HCT116 (cell line): ENCODE measurements at regions not wholly inside any gene's neighbourhood (a gene's known extent, or its start where the extent isn't known, plus 50 kb on each side); places are given as distances from the start of the nearest gene placed in this dataset.

Experiments
- ATAC-seq: fragments of 200-7000 bp; cut with Tn5 transposase; 2 replicates; pipeline ENCODE4 v1.9.1; 2020; ENCODE audit warnings: mild to moderate bottlenecking, moderate library complexity
- BruUV-seq: library from RNA; stranded (reverse); fragments of 400-500 nt; replicated peaks from 2 replicates; lab custom pipeline; 2021; lab: Mats Ljungman, UMichigan
- CTCF ChIA-PET: fragments of 300-600 bp; sonication (Branson Sonifier 250); formaldehyde crosslinking; loops from one replicate; lab custom pipeline; 2021; ENCODE audit warnings: antibody characterized with exemption; lab: Charles Lee
- POLR2A ChIA-PET: fragments of 300-600, 350-600 bp; sonication (Branson Sonifier 250); formaldehyde crosslinking; loops from one replicate; lab custom pipeline; 2021; ENCODE audit warnings: antibody characterized with exemption; lab: Charles Lee
- RAD21 ChIA-PET, 2 experiments: fragments of 300-600 bp; sonication (Branson Sonifier 250); formaldehyde crosslinking; loops; one replicate each; lab custom pipeline; 2023; ENCODE audit warnings: low total read pairs in 2 of 2; ENCODE audit not compliant: uncharacterized antibody in 2 of 2, unreplicated experiment in 2 of 2, low non-redundant PET in 1 of 2; lab: Charles Lee
- DNase-seq: peaks from one replicate; pipeline ENCODE4 v3.0.0-alpha.2; 2010; ENCODE audit warnings: low read depth, low spot score
- H2AFZ ChIP-seq: fragments of 200-600 bp; shearing (Covaris generic), sonication (generic); 2 replicates; pipeline ENCODE4 v1.6.1; 2017; ENCODE audit warnings: low read depth, mixed run types, mixed read lengths, antibody characterized with exemption, low read length; ENCODE audit not compliant: poor library complexity, severe bottlenecking
- H3K27ac ChIP-seq: 2 replicates; pipeline ENCODE4 v1.5.1; 2012; ENCODE audit warnings: low read depth, low read length
- H3K27me3 ChIP-seq: fragments of 200-600 bp; sonication (generic); 2 replicates; pipeline ENCODE4 v1.6.1; 2016; ENCODE audit warnings: mixed run types, low read length, mixed read lengths; ENCODE audit not compliant: insufficient read depth
- H3K36me3 ChIP-seq, 2 experiments: fragments of 200-500 bp in 1 of 2; fragments of 200-600 bp in 1 of 2; sonication (Bioruptor generic) in 1 of 2; sonication (generic) in 1 of 2; 2 replicates each; pipeline versions ENCODE4 v1.5.1 to v1.6.1; 2014 to 2016; ENCODE audit warnings: low read length in 2 of 2, inconsistent platforms in 1 of 2, mixed read lengths in 1 of 2, mixed run types in 1 of 2; ENCODE audit not compliant: insufficient read depth in 2 of 2, control insufficient read depth in 1 of 2
- H3K4me1 ChIP-seq, 2 experiments: fragments of 200-600 bp in 1 of 2; sonication (generic) in 1 of 2; 2 replicates each; pipeline versions ENCODE4 v1.5.1 to v1.6.1; 2012 to 2017; ENCODE audit warnings: low read length in 2 of 2, inconsistent platforms in 1 of 2, mild to moderate bottlenecking in 1 of 2, mixed read lengths in 1 of 2, mixed run types in 1 of 2, moderate library complexity in 1 of 2; ENCODE audit not compliant: insufficient read depth in 2 of 2, control insufficient read depth in 1 of 2
- H3K4me2 ChIP-seq: fragments of 200-600 bp; sonication (generic); 2 replicates; pipeline ENCODE4 v1.6.1; 2017; ENCODE audit warnings: mixed run types, low read length, mixed read lengths
- H3K4me3 ChIP-seq, 2 experiments: fragments of 200-600 bp in 1 of 2; sonication (generic) in 1 of 2; replicated peaks in 1 of 2; 2 replicates each; pipeline ENCODE4 v1.5.1; 2011 to 2016; ENCODE audit warnings: low read length in 2 of 2, control low read depth in 1 of 2, low read depth in 1 of 2, mild to moderate bottlenecking in 1 of 2, mixed read lengths in 1 of 2, mixed run types in 1 of 2
- H3K79me2 ChIP-seq: fragments of 200-600 bp; sonication (generic); 2 replicates; pipeline ENCODE4 v1.6.1; 2017; ENCODE audit warnings: mild to moderate bottlenecking, mixed run types, low read length, moderate library complexity, mixed read lengths; ENCODE audit not compliant: insufficient read depth
- H3K9ac ChIP-seq: fragments of 200-600 bp; sonication (generic); 2 replicates; pipeline ENCODE4 v1.6.1; 2016; ENCODE audit warnings: low read length, mixed read lengths
- H3K9me2 ChIP-seq: fragments of 200-600 bp; sonication (generic), shearing (Covaris generic); 2 replicates; pipeline ENCODE4 v1.6.1; 2017; ENCODE audit warnings: mixed run types, mild to moderate bottlenecking, moderate library complexity; ENCODE audit not compliant: insufficient read depth
- H3K9me3 ChIP-seq, 2 experiments: fragments of 200-500 bp in 1 of 2; fragments of 200-600 bp in 1 of 2; sonication (Bioruptor generic) in 1 of 2; sonication (generic) in 1 of 2; 2 replicates each; pipeline ENCODE4 v1.6.1; 2014 to 2017; ENCODE audit warnings: low read length in 2 of 2, mixed read lengths in 2 of 2, inconsistent platforms in 1 of 2, low read depth in 1 of 2, mild to moderate bottlenecking in 1 of 2, mixed run types in 1 of 2, moderate library complexity in 1 of 2; ENCODE audit not compliant: control insufficient read depth in 1 of 2, insufficient read depth in 1 of 2
- H4K20me1 ChIP-seq: fragments of 200-600 bp; sonication (generic), shearing (Covaris generic); 2 replicates; pipeline ENCODE4 v1.6.1; 2017; ENCODE audit warnings: mixed run types, mild to moderate bottlenecking, moderate library complexity; ENCODE audit not compliant: insufficient read depth
- ATF3 ChIP-seq: IDR thresholded peaks from 2 replicates; pipeline ENCODE4 v1.6.1; 2012
- CBX3 ChIP-seq: IDR thresholded peaks from 2 replicates; pipeline ENCODE4 v1.6.1; 2012; ENCODE audit warnings: low read depth
- EGR1 ChIP-seq: IDR thresholded peaks from 2 replicates; pipeline ENCODE4 v1.6.1; 2012; ENCODE audit warnings: low read depth
- JUND ChIP-seq: IDR thresholded peaks from 2 replicates; pipeline ENCODE4 v1.6.1; 2012
- MAX ChIP-seq: IDR thresholded peaks from 2 replicates; pipeline ENCODE4 v1.6.1; 2012
- RAD21 ChIP-seq: IDR thresholded peaks from 2 replicates; pipeline ENCODE4 v1.6.1; 2012; ENCODE audit warnings: low read depth, mild to moderate bottlenecking
- SIN3A ChIP-seq: IDR thresholded peaks from 2 replicates; pipeline ENCODE4 v1.6.1; 2012; ENCODE audit warnings: low read depth
- SP1 ChIP-seq: IDR thresholded peaks from 2 replicates; pipeline ENCODE4 v1.6.1; 2012; ENCODE audit warnings: low read depth
- SRF ChIP-seq: IDR thresholded peaks from 2 replicates; pipeline ENCODE4 v1.6.1; 2012; ENCODE audit warnings: low read depth
- TCF7L2 ChIP-seq: IDR thresholded peaks from 2 replicates; pipeline ENCODE4 v1.7.0; 2011; ENCODE audit warnings: borderline replicate concordance, inconsistent platforms; ENCODE audit not compliant: insufficient read depth, insufficient read length; ENCODE audit errors: extremely low read depth
- YY1 ChIP-seq: IDR thresholded peaks from 2 replicates; pipeline ENCODE4 v1.6.1; 2011; ENCODE audit warnings: low read length, low read depth, moderate library complexity, mild to moderate bottlenecking; ENCODE audit not compliant: insufficient replicate concordance; ENCODE audit errors: extremely low read depth
- ZBTB33 ChIP-seq: IDR thresholded peaks from 2 replicates; pipeline ENCODE4 v1.6.1; 2011; ENCODE audit warnings: mild to moderate bottlenecking, low read length, moderate library complexity; ENCODE audit not compliant: insufficient replicate concordance; ENCODE audit errors: extremely low read depth
- intact Hi-C: fragments of 100-400 bp; cut with micrococcal nuclease; formaldehyde crosslinking; loops from 2 replicates; pipeline ENCODE4 v1.10.0; 2022

DNA sequence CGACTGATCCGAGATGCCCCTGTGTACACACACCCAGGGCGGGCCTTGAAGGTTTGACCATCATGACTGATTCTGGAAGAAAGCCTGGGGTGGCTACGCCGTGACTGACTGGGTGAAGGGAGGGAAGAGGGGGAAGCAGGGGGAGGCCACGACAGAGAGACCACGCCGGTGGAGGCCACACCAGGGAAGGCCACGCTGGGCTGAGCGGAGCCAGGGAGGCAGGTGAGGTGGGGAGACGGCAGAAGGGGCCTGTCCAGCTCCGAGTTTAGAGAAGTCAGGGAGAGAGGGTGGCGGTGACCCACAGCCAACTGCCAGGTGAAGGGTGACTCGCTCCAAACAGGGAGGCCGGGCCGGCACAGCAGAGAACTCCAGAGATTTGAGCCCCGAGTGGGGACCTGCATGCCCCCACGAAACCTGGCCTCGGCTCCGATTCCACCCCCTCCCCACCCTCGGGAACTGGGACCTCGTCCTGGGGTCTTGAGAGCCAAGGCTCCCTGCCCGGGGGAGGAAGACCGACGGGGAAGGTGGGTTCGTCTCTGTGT lies 102.6 kb downstream of the PTPRS start:
- Histone ChIP-seq H4K20me1 (no peaks in the 10 kb centered on the region), H3K4me1 (no peaks in the 10 kb centered on the region), H3K4me3 (no peak overlapping the region), H3K9ac (no peak overlapping the region), H3K79me2 (no peaks in the 10 kb centered on the region), H3K9me2 (no peaks in the 10 kb centered on the region), H3K9me3 (no peaks in the 10 kb centered on the region), H2AFZ (no peak overlapping the region), H3K36me3 (no peaks in the 10 kb centered on the region), H3K4me2 (no peak overlapping the region), H3K27ac (no peak overlapping the region), H3K27me3 (no peaks in the 10 kb centered on the region)
- intact Hi-C loops = no loop called here
- DNase-seq = no peak
- ChIA-PET POLR2A (no interaction called here), RAD21 (no interaction called here), CTCF (no interaction called here)
- BruUV-seq = no TSS peak
- ATAC-seq = no peak
- TF ChIP-seq YY1 = no peak
- TF ChIP-seq JUND = no peak

DNA sequence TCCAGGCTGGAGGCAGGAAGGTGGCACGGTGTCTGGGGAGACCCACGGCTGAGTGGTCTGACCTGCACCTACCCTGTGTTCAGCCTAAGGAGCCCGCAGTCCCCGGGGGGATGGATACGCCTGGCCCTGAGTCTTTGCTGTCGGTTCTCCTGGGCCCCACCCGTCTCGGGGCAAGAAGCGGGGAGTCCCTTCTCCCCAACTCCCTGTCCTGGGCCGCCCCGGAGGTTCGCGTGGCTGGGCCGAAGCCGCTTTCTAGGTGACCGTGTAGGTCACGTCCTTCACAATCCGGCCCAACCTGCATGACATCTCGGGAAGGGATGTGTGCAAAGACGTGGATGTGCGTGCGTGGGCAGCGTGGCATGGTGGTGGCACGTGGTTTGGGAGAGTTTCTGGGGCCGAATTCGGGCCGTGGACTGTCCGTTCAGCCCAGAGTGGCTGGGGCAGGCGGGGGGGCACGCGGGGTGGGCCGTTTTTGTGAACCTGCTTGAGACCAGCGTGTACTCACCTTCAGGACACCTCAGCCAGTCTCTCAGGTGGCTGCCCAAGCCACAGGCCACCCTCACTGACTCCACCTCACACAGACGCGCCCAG lies 103.3 kb downstream of the PTPRS start:
- Histone ChIP-seq H3K9me2 (no peaks in the 10 kb centered on the region), H3K79me2 (no peaks in the 10 kb centered on the region), H2AFZ (no peak overlapping the region), H3K36me3 (no peaks in the 10 kb centered on the region), H3K9me3 (no peaks in the 10 kb centered on the region), H3K4me2 (no peak overlapping the region), H3K4me1 (no peaks in the 10 kb centered on the region), H3K9ac (no peak overlapping the region), H3K27ac (no peak overlapping the region), H3K4me3 (no peak overlapping the region), H3K27me3 (no peaks in the 10 kb centered on the region), H4K20me1 (no peaks in the 10 kb centered on the region)
- ATAC-seq (no peak), DNase-seq (no peak)
- intact Hi-C loops = no loop called here
- CTCF ChIA-PET = no interaction called here
- RAD21 ChIA-PET = no interaction called here
- no peak for TF ChIP-seq SRF
- TF ChIP-seq TCF7L2 = no peak
- TF ChIP-seq EGR1 = no peak
- TF ChIP-seq RAD21 = no peak
- TF ChIP-seq MAX = no peak
- no peak for TF ChIP-seq JUND
- no peak for TF ChIP-seq SP1
- no peak for TF ChIP-seq CBX3
- TF ChIP-seq ATF3 = no peak
- no peak for TF ChIP-seq ZBTB33
- no peak for TF ChIP-seq SIN3A
- BruUV-seq = no TSS peak
- POLR2A ChIA-PET = no interaction called here
